B cell (primary cell): ENCODE measurements at regions not wholly inside any gene's neighbourhood (a gene's known extent, or its start where the extent isn't known, plus 50 kb on each side); places are given as distances from the start of the nearest gene placed in this dataset.

Experiments
- ATAC-seq: fragments of 200-7000 bp; cut with Tn5 transposase; one replicate; pipeline ENCODE4 v1.10.0; 2021; ENCODE audit warnings: low read depth, mild to moderate bottlenecking, moderate number of reproducible peaks, moderate library complexity
- CTCF ChIA-PET: fragments of 350-600 bp; sonication (Branson Sonifier 250); formaldehyde crosslinking; loops from one replicate; lab custom pipeline; 2021; ENCODE audit warnings: antibody characterized with exemption, inconsistent platforms; lab: Charles Lee
- POLR2A ChIA-PET: fragments of 350-600 bp; sonication (Branson Sonifier 250); formaldehyde crosslinking; loops from one replicate; lab custom pipeline; 2021; ENCODE audit warnings: antibody characterized with exemption; lab: Charles Lee
- DNase-seq: peaks from one replicate; pipeline ENCODE4 v3.0.0; 2013
- H2AFZ ChIP-seq: 2 replicates; pipeline ENCODE4 v1.6.1; 2012; ENCODE audit warnings: mild to moderate bottlenecking, low read depth, low read length; ENCODE audit not compliant: insufficient read depth, poor library complexity, severe bottlenecking
- H3K27ac ChIP-seq, 2 donors: 1 replicate in 1 of 2; 2 replicates in 1 of 2; pipeline ENCODE4 v1.5.1; 2012 to 2013; ENCODE audit warnings: low read length in 2 of 2, mild to moderate bottlenecking in 2 of 2, moderate library complexity in 1 of 2
- H3K27me3 ChIP-seq, 4 experiments: fragments of 200-600 bp in 1 of 4; sonication (generic) in 1 of 4; replicated peaks in 1 of 4; 1 replicate in 2 of 4; 2 replicates in 2 of 4; pipeline versions ENCODE4 v1.6.1 to v1.7.0; 2013 to 2016; ENCODE audit warnings: low read length in 3 of 4, mild to moderate bottlenecking in 2 of 4, mixed read lengths in 1 of 4, moderate library complexity in 1 of 4; ENCODE audit not compliant: insufficient read depth in 4 of 4, control insufficient read depth in 3 of 4; ENCODE audit errors: control extremely low read depth in 1 of 4
- H3K36me3 ChIP-seq, 2 experiments: replicated peaks in 1 of 2; 1 replicate in 1 of 2; 2 replicates in 1 of 2; pipeline versions ENCODE4 v1.6.1 to v1.7.1; 2013; ENCODE audit warnings: low read length in 1 of 2; ENCODE audit not compliant: insufficient read depth in 2 of 2, control insufficient read depth in 1 of 2; ENCODE audit errors: control extremely low read depth in 1 of 2, extremely low read depth in 1 of 2
- H3K4me1 ChIP-seq, 2 donors: fragments of 200-600 bp in 1 of 2; sonication (generic) in 1 of 2; 1 replicate in 1 of 2; 2 replicates in 1 of 2; pipeline versions ENCODE4 v1.5.1 to v1.6.1; 2013 to 2017; ENCODE audit warnings: low read length in 2 of 2; ENCODE audit not compliant: control insufficient read depth in 2 of 2, insufficient read depth in 2 of 2
- H3K4me2 ChIP-seq: replicated peaks from 2 replicates; pipeline ENCODE3; 2012; ENCODE audit warnings: mild to moderate bottlenecking, low read depth, low read length; ENCODE audit not compliant: poor library complexity, severe bottlenecking
- H3K4me3 ChIP-seq, 5 experiments: fragments of 200-600 bp in 1 of 5; sonication (generic) in 1 of 5; 1 replicate in 3 of 5; 2 replicates in 2 of 5; pipeline versions ENCODE4 v1.5.1 to v1.7.0; 2011 to 2016; ENCODE audit warnings: low read length in 4 of 5, mild to moderate bottlenecking in 4 of 5, low read depth in 2 of 5, control low read depth in 1 of 5, moderate library complexity in 1 of 5; ENCODE audit not compliant: insufficient read depth in 1 of 5; ENCODE audit errors: control extremely low read depth in 1 of 5, extremely low read depth in 1 of 5
- H3K79me2 ChIP-seq: fragments of 200-600 bp; sonication (generic); one replicate; pipeline ENCODE4 v1.6.0; 2016; ENCODE audit warnings: low read length; ENCODE audit not compliant: control insufficient read depth, insufficient read depth
- H3K9ac ChIP-seq: fragments of 200-600 bp; sonication (generic); 2 replicates; pipeline ENCODE4 v1.6.1; 2017; ENCODE audit warnings: mild to moderate bottlenecking, low read length, moderate library complexity
- H3K9me3 ChIP-seq, 3 donors: one replicate each; pipeline versions ENCODE4 v1.6.1 to v1.7.1; 2013; ENCODE audit warnings: low read length in 2 of 3; ENCODE audit not compliant: control insufficient read depth in 2 of 3, insufficient read depth in 1 of 3; ENCODE audit errors: control extremely low read depth in 1 of 3
- H4K20me1 ChIP-seq: 2 replicates; pipeline ENCODE4 v1.6.0; 2012; ENCODE audit warnings: mild to moderate bottlenecking, low read length; ENCODE audit not compliant: insufficient read depth, control insufficient read depth, poor library complexity, severe bottlenecking
- H3K27ac Mint-ChIP-seq: one replicate; pipeline ENCODE4 v1.8.0; 2021; ENCODE audit warnings: mixed read lengths
- H3K27me3 Mint-ChIP-seq: one replicate; pipeline ENCODE4 v1.8.0; 2021; ENCODE audit warnings: mixed read lengths
- H3K4me1 Mint-ChIP-seq: one replicate; pipeline ENCODE4 v1.8.0; 2021; ENCODE audit warnings: mixed read lengths
- H3K4me3 Mint-ChIP-seq: one replicate; pipeline ENCODE4 v1.8.0; 2021; ENCODE audit warnings: mixed read lengths
- H3K9me3 Mint-ChIP-seq: one replicate; pipeline ENCODE4 v1.8.0; 2022; ENCODE audit warnings: mixed read lengths; ENCODE audit not compliant: insufficient read depth
- EZH2 ChIP-seq: IDR thresholded peaks from 2 replicates; pipeline ENCODE4 v1.6.1; 2012; ENCODE audit warnings: borderline replicate concordance, low read depth, mild to moderate bottlenecking, moderate library complexity, low read length; ENCODE audit not compliant: insufficient read depth, poor library complexity, severe bottlenecking
- WGBS: methylation state at CpG from one replicate; pipeline ENCODE4 v1.1.5; 2013; ENCODE audit warnings: missing lambda C conversion rate; ENCODE audit not compliant: insufficient coverage; 5-methylcytosine and 5-hydroxymethylcytosine counted together
- intact Hi-C: fragments of 100-400 bp; cut with micrococcal nuclease; formaldehyde crosslinking; loops from one replicate; pipeline ENCODE4 v1.10.0; 2022
- TF ChIP-seq, protein P1 (sequence below): fragments of 200-600 bp; IDR thresholded peaks from one replicate; pipeline ENCODE4 v1.8.0; 2022; ENCODE audit warnings: antibody characterized with exemption, mild to moderate bottlenecking

DNA sequence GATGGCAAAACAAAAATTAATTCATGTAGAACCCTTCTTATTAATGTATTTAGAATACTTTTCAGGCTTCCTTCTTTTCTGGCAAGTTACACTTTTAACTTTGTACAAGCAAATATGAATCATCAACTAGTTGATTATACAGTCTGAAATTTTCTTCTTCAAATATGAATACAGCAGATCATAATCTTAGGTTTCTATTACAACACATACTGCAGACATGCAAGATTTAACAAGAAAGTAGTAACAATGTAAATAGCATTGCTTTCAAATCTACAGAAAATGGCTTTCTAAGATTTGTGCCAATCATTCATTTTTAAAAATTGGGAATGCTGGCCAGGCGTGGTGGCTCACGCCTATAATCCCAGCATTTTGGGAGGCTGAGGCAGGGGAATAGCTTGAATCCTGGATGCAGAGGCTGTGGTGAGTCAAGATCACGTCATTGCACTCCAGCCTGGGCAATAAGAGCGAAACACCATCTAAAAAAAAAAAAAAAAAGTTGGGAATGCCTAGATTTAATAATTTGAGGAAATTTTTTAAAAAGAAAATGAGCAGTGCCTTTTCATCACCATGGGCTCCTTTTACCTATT is 68.4 kb upstream of the DPYD start:
- H3K27ac ChIP-seq, result no peak overlapping the region
- ATAC-seq (no peak), DNase-seq (no peak)
- H3K27ac Mint-ChIP-seq, result no peak overlapping the region
- H3K27me3 Mint-ChIP-seq, result peaks cover 3% of the 10 kb centered on the region
- ChIA-PET POLR2A (no interaction called here), CTCF (no interaction called here)
- TF ChIP-seq, protein P1, sequence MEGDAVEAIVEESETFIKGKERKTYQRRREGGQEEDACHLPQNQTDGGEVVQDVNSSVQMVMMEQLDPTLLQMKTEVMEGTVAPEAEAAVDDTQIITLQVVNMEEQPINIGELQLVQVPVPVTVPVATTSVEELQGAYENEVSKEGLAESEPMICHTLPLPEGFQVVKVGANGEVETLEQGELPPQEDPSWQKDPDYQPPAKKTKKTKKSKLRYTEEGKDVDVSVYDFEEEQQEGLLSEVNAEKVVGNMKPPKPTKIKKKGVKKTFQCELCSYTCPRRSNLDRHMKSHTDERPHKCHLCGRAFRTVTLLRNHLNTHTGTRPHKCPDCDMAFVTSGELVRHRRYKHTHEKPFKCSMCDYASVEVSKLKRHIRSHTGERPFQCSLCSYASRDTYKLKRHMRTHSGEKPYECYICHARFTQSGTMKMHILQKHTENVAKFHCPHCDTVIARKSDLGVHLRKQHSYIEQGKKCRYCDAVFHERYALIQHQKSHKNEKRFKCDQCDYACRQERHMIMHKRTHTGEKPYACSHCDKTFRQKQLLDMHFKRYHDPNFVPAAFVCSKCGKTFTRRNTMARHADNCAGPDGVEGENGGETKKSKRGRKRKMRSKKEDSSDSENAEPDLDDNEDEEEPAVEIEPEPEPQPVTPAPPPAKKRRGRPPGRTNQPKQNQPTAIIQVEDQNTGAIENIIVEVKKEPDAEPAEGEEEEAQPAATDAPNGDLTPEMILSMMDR, result no peak
- TF ChIP-seq EZH2, result no peak
- H3K36me3 ChIP-seq, result no peaks in the 10 kb centered on the region
- no peaks in the 10 kb centered on the region for H3K9me3 Mint-ChIP-seq
- no peaks in the 10 kb centered on the region for H3K27me3 ChIP-seq
- H3K9ac ChIP-seq, result no peak overlapping the region
- WGBS, result 100% methylated on average over 2 of the region's 4 CpGs
- no peak overlapping the region for H3K4me3 ChIP-seq
- H3K9me3 ChIP-seq, result no peaks in the 10 kb centered on the region
- intact Hi-C loops, result no loop called here
- H3K4me1 Mint-ChIP-seq, result no peaks in the 10 kb centered on the region
- H4K20me1 ChIP-seq, result no peaks in the 10 kb centered on the region
- H3K4me2 ChIP-seq, result no peak overlapping the region
- no peaks in the 10 kb centered on the region for H3K79me2 ChIP-seq
- H2AFZ ChIP-seq, result no peak overlapping the region
- no peak overlapping the region for H3K4me3 Mint-ChIP-seq
- H3K4me1 ChIP-seq, result no peaks in the 10 kb centered on the region

DNA sequence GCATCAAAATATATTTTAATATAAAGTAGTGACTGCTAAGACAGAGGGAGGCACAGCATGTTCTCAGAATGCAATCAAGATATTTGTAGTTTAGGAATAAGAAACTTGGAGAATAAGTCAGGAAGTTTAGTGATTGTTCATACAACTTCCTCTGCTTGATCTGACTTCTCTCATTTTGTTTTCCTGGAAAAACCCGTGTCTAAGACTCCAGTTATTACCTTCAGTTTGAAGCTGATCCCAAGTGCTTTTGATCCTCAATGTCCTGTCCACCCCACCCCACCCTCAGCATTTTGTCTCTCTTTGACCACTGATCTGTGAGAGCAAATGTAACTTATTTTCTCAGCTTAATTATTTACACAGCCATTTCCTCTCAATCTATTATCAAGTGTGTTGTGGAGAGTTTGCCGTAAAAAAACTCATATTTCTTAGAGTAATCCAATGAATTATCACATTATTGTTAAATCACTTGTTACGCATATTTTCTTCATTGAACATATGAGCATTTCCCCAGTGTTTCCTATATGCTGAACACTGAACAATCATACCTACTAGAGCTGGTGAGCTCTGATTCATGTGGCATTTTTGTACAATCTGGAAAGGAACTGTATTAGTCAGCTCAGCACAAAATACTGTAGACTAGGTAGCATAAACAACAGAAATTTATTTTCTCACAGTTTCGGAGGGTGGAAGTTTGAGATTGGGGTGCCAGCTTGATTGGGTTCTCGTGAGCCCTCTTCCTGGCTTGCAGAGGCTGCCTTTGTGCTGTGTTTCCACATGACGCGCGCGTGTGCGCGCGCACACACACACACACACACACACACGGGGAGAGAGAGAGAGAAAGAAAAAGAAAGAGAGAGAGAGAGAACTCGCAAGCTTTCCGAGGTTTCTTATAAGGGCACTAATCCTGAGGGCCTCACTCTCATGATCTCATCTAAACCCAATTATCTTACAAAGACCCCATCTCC is 65.5 kb upstream of the DPYD start:
- Histone ChIP-seq H3K9ac (no peak overlapping the region), H3K4me2 (no peak overlapping the region), H3K36me3 (no peaks in the 10 kb centered on the region), H2AFZ (no peak overlapping the region), H3K79me2 (no peaks in the 10 kb centered on the region), H3K4me3 (no peak overlapping the region), H3K27me3 (no peaks in the 10 kb centered on the region), H3K27ac (no peak overlapping the region), H3K9me3 (no peaks in the 10 kb centered on the region), H4K20me1 (no peaks in the 10 kb centered on the region), H3K4me1 (no peaks in the 10 kb centered on the region)
- no peak overlapping the region for H3K4me3 Mint-ChIP-seq
- DNase-seq, result no peak
- intact Hi-C loops, result no loop called here
- no peaks in the 10 kb centered on the region for H3K4me1 Mint-ChIP-seq
- CTCF ChIA-PET, result no interaction called here
- H3K9me3 Mint-ChIP-seq, result no peaks in the 10 kb centered on the region
- H3K27me3 Mint-ChIP-seq, result peaks cover 3% of the 10 kb centered on the region
- no peak for ATAC-seq
- POLR2A ChIA-PET, result no interaction called here
- H3K27ac Mint-ChIP-seq, result no peak overlapping the region
- WGBS, result 56% methylated on average over 1 of the region's 15 CpGs
- TF ChIP-seq, protein P1, result no peak
